Transverse colon (tissue), 3 donors: ENCODE measurements at regions not wholly inside any gene's neighbourhood (a gene's known extent, or its start where the extent isn't known, plus 50 kb on each side); places are given as distances from the start of the nearest gene placed in this dataset.

Source experiments
- CTCF ChIP-seq, 5 experiments: fragments of 200-600 bp in 3 of 5; fragments of 450-650 bp in 2 of 5; sonication (generic) in 3 of 5; IDR thresholded peaks; 1 replicate in 2 of 5; 2 replicates in 3 of 5; pipeline ENCODE4 v1.5.1; 2016 to 2017; ENCODE audit warnings: antibody characterized with exemption in 5 of 5, inconsistent platforms in 3 of 5, mild to moderate bottlenecking in 2 of 5, moderate library complexity in 1 of 5
- EP300 ChIP-seq: sonication (generic); formaldehyde crosslinking; IDR thresholded peaks from one replicate; pipeline ENCODE4 v1.6.1; 2017; ENCODE audit warnings: antibody characterized with exemption, low read depth
- POLR2A ChIP-seq: fragments of 450-650 bp; IDR thresholded peaks from one replicate; pipeline ENCODE4 v1.6.1; 2016; ENCODE audit warnings: antibody characterized with exemption, mild to moderate bottlenecking, moderate library complexity

DNA sequence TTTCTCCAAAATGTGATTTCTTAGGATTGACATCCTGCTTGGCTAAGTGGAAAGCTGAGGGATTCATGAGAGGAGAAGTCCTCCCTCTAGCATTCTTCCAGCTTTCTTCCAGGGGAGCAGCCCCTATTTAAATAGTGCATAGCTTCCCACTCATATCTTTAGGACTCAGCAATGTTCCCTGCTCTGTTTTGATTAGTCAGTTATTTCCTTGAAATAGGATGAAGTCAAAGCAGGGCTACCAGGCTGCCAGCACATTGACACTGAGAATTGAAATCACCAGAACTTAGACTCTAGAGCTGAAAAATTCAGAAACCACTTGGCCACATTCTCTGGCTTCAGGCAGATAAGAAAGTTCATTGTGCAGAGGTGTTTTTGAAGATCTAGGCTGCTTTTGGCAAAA, 74.7 kb upstream of the SMAD1 start:
- TF ChIP-seq EP300 (no peak), CTCF (IDR thresholded peaks at IDR 0.05) (no peak), POLR2A (no peak)
